ENCODE measurements at regions not wholly inside any gene's neighbourhood (a gene's known extent, or its start where the extent isn't known, plus 50 kb on each side); places are given as distances from the start of the nearest gene placed in this dataset.

DNA sequence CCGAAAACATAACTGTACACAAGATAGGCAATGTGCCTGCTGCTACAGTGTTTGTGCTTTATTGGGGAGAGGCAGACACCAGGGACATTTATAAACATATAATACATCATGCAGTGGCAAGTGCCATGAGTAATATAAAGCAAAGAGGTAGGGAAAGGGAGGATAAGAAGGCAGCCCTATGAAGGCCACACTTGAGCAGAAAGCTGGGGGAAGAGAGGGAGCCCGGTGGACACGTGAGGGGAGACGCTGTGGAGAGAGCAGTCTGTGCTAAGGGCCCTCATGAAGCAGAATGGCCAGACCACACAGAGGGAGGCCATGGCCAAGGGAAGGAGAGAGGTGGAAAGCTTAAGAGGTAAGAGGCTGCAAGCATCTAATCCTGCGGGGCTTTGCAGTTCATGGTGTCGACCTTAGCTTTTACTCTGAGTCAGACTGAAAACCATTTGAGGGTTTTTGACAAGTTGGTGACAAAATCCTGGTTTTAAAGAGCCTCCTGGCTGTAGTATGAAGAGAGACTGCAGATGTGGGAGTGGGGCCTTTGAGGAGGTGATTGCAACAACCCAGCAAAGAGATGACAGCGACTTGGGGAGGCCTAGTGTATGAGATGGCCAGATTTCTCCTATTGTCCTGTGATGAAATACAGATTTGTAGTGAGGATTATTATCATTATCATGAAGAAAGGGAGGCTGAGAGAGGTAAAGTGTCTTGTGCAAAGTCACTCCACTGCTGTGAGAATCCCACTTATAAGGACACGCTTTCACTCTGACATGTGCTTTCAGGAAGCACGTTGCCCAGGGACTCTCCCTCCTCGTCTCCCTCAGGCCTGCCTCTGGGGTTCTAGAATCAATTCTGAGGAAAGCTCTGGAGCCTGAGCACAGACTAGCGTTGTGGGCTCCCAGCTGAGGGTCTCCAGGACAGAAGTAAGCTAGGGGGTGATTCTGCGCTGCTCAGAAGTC lies 192.9 kb downstream of the RHOU start:
- in situ Hi-C loops (cut with HindIII; ENCODE audit: low sequenced_read_pairs), result no loop called here

DNA sequence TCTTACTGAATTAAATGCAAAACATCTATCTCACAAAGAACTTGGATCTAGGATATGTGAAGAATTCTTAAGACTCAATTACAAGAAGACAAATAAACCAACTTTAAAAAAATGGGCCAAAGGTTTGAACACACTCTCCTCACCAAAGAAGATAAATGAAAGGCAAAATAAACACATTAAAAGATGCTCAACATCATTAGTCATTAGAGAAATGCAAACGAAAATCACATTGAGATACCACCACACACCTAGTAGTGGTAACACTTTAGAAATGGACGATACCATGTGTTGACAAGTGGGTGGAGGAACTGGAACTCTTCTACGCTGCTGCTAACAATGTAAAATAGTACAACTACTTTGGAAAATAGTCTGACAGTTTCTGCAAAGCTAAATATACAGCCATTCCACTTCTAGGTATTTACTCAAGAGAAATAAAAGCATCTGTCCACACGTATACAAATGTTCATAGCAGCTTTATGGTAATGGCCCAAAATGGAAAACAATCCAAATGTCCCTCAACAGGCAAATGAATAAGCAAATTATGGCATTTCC lies 194.3 kb downstream of the RHOU start:
- no peak for DNase-seq (ENCODE audit: low spot score)
- in situ Hi-C loops (cut with HindIII; ENCODE audit: low sequenced_read_pairs), result no loop called here

More for the DNA sequence above, 192.9 kb downstream of the RHOU start:
- DNase-seq (ENCODE audit: low spot score), result no peak

DNA sequence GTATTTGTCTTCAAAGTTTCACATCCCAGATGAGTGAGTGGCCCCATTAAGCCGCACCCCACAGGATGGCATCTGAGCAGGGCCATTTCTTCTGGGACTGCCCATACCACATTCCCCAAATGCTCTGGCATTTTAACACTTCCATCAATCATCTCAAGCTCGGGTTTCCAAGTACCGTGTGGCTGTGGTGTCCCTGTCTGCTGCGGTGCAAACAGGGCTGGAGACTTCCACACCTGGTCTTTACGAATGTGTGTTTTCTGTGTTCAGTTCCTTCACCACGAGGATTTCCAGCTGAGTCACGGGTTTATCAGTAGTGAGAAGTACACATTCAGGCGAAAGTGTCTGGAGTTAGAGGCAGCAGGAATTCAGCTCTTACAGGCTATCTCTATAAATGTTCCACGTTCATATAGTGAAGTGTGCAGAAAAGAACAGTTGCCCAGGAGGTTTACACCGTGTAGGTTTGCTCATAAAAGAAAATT lies 195.2 kb downstream of the RHOU start:
- no peak for DNase-seq (ENCODE audit: low spot score)
- in situ Hi-C loops (cut with HindIII; ENCODE audit: low sequenced_read_pairs), result no loop called here

GRCh38 chr1:228933753-228934152 lies 198.5 kb downstream of the RHOU start:
- in situ Hi-C loops (cut with HindIII; ENCODE audit: low sequenced_read_pairs), result no loop called here
- no peak for DNase-seq (ENCODE audit: low spot score)

DNA sequence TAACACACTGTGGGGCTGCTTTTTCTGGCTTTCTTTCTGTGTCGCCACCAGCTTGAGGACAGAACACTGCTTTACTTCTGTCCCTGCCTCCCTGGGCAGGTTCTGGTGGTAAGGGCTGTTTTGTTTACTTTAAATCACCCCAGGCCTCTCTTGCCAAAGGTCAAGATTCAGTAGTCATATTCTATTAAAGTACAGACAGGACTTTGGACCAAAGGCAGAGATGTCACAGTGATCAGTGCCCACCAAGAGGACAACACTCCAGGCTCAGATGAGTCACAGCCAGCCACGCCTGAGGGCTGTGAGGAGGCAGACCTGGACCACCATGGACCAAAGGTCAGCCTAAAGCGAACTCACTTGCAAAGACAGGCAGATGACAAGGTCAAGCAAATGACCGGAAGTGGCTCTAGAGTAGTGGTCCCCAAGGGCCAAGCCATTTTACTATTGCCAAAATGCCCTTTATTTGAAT lies 200.0 kb downstream of the RHOU start:
- in situ Hi-C loops (cut with HindIII; ENCODE audit: low sequenced_read_pairs), result no loop called here

DNA sequence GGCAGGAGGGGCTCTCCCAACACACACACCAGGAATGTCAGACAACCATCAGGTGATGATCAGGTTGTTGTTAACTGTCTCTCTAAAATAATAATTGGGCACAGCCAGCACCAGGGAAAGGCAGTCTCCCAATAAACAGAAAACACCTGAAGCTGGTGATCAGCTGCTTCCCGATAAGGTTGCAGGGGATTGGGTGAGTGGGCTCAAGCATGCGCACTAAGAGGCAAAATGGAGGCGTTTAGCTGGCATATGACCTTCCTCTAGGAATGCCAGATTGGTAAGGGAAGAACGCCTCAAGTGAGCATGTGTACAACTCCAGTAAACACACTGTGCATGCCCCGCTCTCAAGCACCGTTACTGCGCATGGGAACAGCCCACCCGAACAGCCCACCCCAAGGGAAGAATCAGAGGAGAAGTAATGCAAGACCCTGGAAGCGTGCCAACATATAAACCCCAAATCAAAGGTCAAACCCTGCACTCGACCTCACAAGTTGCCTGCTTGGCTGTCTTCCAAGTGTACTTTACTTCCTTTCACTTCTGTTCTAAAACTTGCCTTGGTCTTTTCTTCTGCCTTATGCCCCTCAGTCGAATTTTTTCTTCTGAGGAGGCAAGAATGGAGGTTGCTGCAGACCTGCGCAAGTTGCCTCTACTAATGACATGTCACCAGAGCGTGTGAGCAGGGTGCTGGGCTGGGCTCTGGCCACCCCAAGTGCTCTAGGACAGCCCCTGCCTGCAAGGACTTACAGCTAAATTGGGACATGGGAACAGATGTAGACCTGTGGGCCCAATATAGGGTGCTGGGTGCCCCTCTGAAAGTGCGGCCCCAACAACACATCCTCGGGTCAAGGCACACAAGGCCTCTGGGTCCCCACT lies 200.8 kb downstream of the RHOU start:
- DNase-seq (ENCODE audit: low spot score), result no peak
- in situ Hi-C loops (cut with HindIII; ENCODE audit: low sequenced_read_pairs), result no loop called here

More for the DNA sequence above, 200.0 kb downstream of the RHOU start:
- no peak for DNase-seq (ENCODE audit: low spot score)

GRCh38 chr1:228936881-228937280 lies 201.6 kb downstream of the RHOU start:
- in situ Hi-C loops (cut with HindIII; ENCODE audit: low sequenced_read_pairs), result no loop called here

DNA sequence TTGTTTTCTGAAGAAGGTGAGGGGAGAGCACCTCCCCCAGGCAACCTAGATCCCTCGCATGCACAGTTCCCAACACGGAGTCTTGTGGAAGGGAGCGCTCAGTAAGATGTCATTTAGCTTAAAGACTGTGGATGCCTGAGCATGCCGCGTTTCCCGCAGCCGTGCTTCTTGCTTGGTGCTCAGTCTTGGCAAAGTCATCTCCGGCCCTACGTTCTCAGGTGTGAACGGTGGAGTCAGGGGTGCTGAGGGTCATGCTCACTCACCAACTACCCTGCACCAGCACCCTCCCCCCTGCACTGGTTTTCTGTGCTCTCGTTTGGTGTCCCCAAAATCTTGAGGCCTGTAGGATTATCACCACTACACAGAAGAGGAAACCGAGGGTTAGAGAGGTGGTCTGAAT lies 202.1 kb downstream of the RHOU start:
- in situ Hi-C loops (cut with HindIII; ENCODE audit: low sequenced_read_pairs), result no loop called here
- DNase-seq (ENCODE audit: low spot score), result no peak

More at GRCh38 chr1:228936881-228937280, 201.6 kb downstream of the RHOU start:
- DNase-seq (ENCODE audit: low spot score), result no peak

DNA sequence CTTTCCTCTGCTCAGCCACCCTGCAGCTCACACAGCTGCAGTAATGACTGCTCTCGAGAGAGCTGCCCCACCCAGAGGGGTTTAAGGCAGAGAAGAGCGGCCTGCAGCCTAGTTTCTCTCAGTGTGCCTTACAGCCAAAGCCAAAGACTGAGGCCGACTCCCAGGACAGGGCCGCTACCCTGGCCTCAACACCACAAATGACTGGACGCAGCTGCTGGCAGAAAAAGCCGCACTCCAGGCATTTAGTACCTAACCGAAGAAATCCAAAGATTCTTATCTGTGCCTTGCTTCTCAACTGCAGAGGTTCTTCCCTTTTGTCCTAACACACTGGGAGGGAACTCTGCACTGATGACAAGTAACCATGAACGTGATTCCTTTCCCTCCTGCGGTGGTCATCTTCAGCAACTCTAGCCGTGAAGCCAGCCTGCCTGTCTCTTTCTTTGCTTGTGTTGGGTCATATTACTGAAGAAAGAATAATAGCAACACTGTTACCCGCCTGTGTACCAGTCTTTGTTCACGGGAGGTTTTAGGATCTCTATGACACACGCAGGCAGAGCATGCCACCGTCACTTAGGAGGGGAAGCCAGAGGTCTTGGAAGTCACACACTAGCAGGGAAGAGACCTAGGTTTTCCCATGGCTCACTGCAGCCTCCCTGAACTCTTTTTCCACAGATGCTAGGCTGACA lies 202.7 kb downstream of the RHOU start:
- in situ Hi-C loops (cut with HindIII; ENCODE audit: low sequenced_read_pairs), result no loop called here
- DNase-seq (ENCODE audit: low spot score), result no peak

DNA sequence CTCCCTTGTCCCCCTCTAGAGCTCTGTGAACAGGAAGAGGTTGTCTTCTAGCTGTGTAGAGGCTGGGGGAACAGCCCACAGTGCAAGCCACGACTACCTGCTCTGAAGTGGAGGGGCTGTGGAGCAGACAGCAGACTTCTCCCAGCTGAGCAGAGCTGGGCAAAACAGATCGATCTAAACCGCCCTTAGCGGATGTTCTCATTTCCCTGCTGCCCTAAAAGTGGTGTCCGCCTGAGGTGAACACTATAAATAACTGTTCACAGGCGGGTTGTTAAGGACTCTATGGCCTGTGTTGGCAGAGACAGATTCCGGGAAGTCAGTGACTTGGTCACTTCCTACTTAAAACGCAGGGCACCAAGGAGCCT lies 203.2 kb downstream of the RHOU start:
- in situ Hi-C loops (cut with HindIII; ENCODE audit: low sequenced_read_pairs), result no loop called here
- peak; percentile 6 for DNase-seq (ENCODE audit: low spot score)

DNA sequence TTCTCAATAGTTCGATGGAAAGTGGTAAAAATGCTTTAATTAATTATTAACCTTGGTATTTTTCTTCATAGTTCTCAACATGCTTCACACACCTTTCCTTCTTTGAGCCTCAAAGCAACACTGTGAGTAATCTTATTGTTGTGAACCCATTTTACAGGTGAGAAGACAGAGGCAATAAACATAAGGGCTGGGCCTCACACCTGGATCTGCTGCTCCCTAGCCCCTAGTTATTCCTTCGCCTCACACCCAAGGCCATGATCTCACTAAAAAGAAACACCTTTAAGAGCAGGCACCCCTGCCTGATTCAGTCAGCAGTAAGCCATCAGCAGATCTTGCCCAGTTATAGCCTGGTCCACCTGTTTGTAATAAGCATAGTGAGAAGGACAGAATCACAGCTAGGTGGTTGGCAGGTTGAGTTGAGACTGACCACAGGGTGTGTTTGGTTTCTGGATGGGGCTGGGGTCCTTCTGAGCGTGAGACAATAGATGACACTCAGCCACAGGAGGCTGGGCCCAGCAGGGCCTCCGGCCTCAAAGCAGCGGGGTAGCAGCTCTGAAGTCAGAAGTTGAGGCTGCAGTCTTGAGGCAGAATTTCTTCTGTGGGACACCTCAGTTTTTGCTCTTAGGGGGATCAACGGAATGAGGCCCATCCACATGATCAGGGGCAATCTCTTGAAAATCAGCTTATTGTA lies 203.9 kb downstream of the RHOU start:
- in situ Hi-C loops (cut with HindIII; ENCODE audit: low sequenced_read_pairs), result no loop called here
- no peak for DNase-seq (ENCODE audit: low spot score)

GRCh38 chr1:228939881-228940392 lies 204.7 kb downstream of the RHOU start:
- in situ Hi-C loops (cut with HindIII; ENCODE audit: low sequenced_read_pairs), result no loop called here
- DNase-seq (ENCODE audit: low spot score), result no peak

DNA sequence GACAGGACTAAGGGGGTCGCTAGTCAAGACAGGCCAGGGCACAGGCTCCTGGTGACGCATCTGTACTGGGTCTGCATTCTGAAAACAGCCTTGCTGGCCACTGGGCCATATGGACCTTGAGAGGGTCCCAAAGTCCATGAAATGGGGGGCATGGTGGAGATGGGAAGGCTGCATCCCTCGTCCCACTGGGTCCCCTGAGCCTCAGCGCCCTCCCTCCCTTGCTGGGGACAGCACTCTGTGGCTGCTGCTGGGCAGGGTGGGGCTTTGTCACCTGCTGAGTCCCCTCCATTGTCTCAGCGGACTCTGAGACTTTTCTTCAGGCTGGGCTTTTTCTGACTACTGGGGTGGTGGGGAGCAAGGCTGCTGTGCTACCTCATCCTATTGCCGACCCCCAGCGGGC lies 205.2 kb downstream of the RHOU start:
- DNase-seq (ENCODE audit: low spot score), result no peak
- in situ Hi-C loops (cut with HindIII; ENCODE audit: low sequenced_read_pairs), result no loop called here

DNA sequence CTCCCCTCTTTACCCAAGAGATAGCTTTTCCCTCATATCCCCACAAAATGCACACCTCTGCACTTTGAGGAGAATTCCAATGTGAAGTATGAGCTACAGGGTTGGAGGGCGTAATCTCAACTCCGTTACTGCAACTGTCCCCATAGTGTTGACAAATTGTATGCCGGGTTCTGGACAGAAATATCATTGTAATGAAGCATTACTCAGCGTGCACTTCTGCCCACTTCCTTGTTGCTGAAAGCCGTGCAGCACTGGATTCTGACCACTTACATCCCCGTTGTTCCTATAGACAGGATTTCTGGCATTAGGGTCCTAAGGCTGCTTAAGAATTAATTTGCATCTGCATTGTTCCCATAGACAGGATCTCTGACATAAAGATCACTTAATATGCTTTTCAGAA lies 205.6 kb downstream of the RHOU start:
- no peak for DNase-seq (ENCODE audit: low spot score)
- in situ Hi-C loops (cut with HindIII; ENCODE audit: low sequenced_read_pairs), result no loop called here

- in situ Hi-C loops (cut with HindIII; ENCODE audit: low sequenced_read_pairs), result no loop called here
These were observed 206.4 kb downstream of the RHOU start for GRCh38 chr1:228941666-228942065.

DNA sequence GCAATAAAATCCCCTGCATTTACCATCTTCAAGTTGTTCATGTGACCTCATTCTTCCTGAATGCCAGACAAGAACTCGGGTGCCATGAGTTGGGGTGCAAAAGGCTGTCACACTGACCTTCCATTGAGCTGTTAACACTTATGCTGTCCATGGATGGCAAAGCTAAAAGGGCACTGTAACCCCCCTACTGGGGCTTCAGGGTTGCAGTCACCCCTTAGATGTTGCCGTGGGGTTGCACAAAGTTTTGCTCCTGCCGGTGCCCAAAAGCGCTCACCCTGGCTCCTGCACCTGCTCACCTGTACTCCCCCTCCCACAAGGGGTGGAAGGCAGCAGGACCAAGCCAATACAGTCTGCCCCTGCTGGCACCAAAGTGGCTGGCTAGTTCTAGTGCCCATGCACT lies 208.2 kb downstream of the RHOU start:
- DNase-seq (ENCODE audit: low spot score), result no peak
- in situ Hi-C loops (cut with HindIII; ENCODE audit: low sequenced_read_pairs), result no loop called here

More at GRCh38 chr1:228941666-228942065, 206.4 kb downstream of the RHOU start:
- no peak for DNase-seq (ENCODE audit: low spot score)

DNA sequence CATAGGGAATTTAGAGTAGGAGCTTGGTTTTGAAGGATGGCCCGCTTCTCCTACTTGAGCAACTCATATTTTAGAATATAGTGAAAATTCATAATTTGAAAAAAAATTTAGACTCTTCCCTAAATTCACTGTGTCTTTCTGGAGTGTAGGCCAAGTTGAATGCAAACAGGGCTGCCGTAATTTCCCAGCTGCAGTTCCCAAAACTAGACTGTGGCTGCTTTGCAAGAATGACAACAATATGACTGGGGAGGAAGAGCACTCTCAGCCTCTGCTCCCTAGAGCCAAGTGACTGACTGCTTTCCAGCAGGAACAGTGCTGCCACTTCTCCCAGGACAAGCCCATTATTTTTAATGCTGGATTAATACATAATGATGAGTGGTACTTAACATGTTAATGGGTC lies 209.0 kb downstream of the RHOU start:
- in situ Hi-C loops (cut with HindIII; ENCODE audit: low sequenced_read_pairs), result no loop called here
- DNase-seq (ENCODE audit: low spot score), result no peak

GRCh38 chr1:228944935-228945371 lies 209.7 kb downstream of the RHOU start:
- no peak for DNase-seq (ENCODE audit: low spot score)
- in situ Hi-C loops (cut with HindIII; ENCODE audit: low sequenced_read_pairs), result no loop called here
